Neural progenitor cell (in vitro differentiated cells): ENCODE measurements at regions not wholly inside any gene's neighbourhood (a gene's known extent, or its start where the extent isn't known, plus 50 kb on each side); places are given as distances from the start of the nearest gene placed in this dataset.

ENCODE experiments used
- DNase-seq: peaks from one replicate; pipeline ENCODE4 v3.0.0-alpha.2; 2016; ENCODE audit warnings: low spot score
- H2AFZ ChIP-seq: fragments of 200-600 bp; sonication (generic); replicated peaks from 2 replicates; pipeline ENCODE4 v1.6.1; 2016; ENCODE audit warnings: antibody characterized with exemption
- H3F3A ChIP-seq: fragments of 200-600 bp; sonication (generic); 2 replicates; pipeline ENCODE4 v1.6.1; 2016; ENCODE audit warnings: antibody characterized with exemption, low read depth
- H3K27ac ChIP-seq: fragments of 200-600 bp; sonication (generic); 2 replicates; pipeline ENCODE4 v1.5.1; 2016; ENCODE audit warnings: mild to moderate bottlenecking
- H3K27me3 ChIP-seq: fragments of 200-600 bp; sonication (generic); 2 replicates; pipeline ENCODE4 v1.6.1; 2016; ENCODE audit warnings: mild to moderate bottlenecking, moderate library complexity
- H3K36me3 ChIP-seq: fragments of 200-600 bp; sonication (generic); 2 replicates; pipeline ENCODE4 v1.5.1; 2016
- H3K4me1 ChIP-seq: fragments of 200-600 bp; sonication (generic); 2 replicates; pipeline ENCODE4 v1.6.1; 2016; ENCODE audit warnings: mixed run types
- H3K4me2 ChIP-seq: fragments of 200-600 bp; sonication (generic); 2 replicates; pipeline ENCODE4 v1.6.1; 2016
- H3K4me3 ChIP-seq: fragments of 200-600 bp; sonication (generic); 2 replicates; pipeline ENCODE4 v1.5.1; 2016
- H3K79me2 ChIP-seq: fragments of 200-600 bp; sonication (generic); 2 replicates; pipeline ENCODE4 v1.6.1; 2016; ENCODE audit warnings: low read depth
- H3K9ac ChIP-seq: fragments of 200-600 bp; sonication (generic); 2 replicates; pipeline ENCODE4 v1.6.1; 2016
- H3K9me3 ChIP-seq: fragments of 200-600 bp; sonication (generic); 2 replicates; pipeline ENCODE4 v1.5.1; 2016; ENCODE audit warnings: low read depth
- H4K20me1 ChIP-seq: fragments of 200-600 bp; sonication (generic); 2 replicates; pipeline ENCODE4 v1.6.1; 2016; ENCODE audit warnings: low read depth
- H3K27ac Mint-ChIP-seq: 3 replicates; pipeline ENCODE4 v1.8.0; 2021; ENCODE audit warnings: mixed read lengths
- H3K27me3 Mint-ChIP-seq: 2 replicates; pipeline ENCODE4 v1.8.0; 2022; ENCODE audit warnings: low read depth, mild to moderate bottlenecking, inconsistent platforms, moderate library complexity, mixed read lengths; ENCODE audit not compliant: insufficient read depth
- H3K36me3 Mint-ChIP-seq: 3 replicates; pipeline ENCODE4 v1.8.0; 2021; ENCODE audit warnings: mixed read lengths
- H3K4me1 Mint-ChIP-seq: 3 replicates; pipeline ENCODE4 v1.8.0; 2021; ENCODE audit warnings: mixed read lengths
- H3K4me3 Mint-ChIP-seq: 3 replicates; pipeline ENCODE4 v1.8.0; 2021; ENCODE audit warnings: mild to moderate bottlenecking, moderate library complexity, mixed read lengths
- H3K9me3 Mint-ChIP-seq: 3 replicates; pipeline ENCODE4 v1.8.0; 2020; ENCODE audit warnings: mixed read lengths
- EZH2 ChIP-seq: fragments of 200-600 bp; sonication (generic); IDR thresholded peaks from 2 replicates; pipeline ENCODE4 v1.6.1; 2017; ENCODE audit warnings: antibody characterized with exemption, mild to moderate bottlenecking, moderate library complexity
- EZH2phosphoT487 ChIP-seq: fragments of 200-600 bp; sonication (generic); IDR thresholded peaks from 2 replicates; pipeline ENCODE4 v1.6.1; 2017; ENCODE audit warnings: antibody characterized with exemption
- TF ChIP-seq, protein P1 (sequence below): fragments of 200-600 bp; sonication (generic); IDR thresholded peaks from 2 replicates; pipeline ENCODE4 v1.5.1; 2017; ENCODE audit warnings: antibody characterized with exemption, mild to moderate bottlenecking

DNA sequence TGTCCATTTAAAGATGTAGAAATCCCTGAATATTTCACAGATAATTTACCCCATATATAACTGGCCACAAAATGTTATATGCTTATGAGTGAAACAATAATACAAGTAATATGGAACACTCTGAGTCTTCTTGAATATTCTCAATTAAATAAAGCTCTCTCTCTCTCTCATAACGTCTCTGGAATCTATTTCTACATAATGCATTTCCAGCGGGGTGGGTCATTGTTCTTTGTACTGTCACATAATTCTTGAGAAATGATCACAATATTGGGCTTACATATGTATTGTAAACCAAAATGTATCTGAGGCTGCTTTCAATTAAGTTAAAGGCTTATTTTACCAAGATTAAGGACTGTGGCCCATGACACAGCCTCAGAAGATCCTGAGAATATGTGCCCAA lies 596.3 kb downstream of the FAT4 start:
- TF ChIP-seq EZH2, result no peak
- no peak for TF ChIP-seq EZH2phosphoT487
- TF ChIP-seq, protein P1, sequence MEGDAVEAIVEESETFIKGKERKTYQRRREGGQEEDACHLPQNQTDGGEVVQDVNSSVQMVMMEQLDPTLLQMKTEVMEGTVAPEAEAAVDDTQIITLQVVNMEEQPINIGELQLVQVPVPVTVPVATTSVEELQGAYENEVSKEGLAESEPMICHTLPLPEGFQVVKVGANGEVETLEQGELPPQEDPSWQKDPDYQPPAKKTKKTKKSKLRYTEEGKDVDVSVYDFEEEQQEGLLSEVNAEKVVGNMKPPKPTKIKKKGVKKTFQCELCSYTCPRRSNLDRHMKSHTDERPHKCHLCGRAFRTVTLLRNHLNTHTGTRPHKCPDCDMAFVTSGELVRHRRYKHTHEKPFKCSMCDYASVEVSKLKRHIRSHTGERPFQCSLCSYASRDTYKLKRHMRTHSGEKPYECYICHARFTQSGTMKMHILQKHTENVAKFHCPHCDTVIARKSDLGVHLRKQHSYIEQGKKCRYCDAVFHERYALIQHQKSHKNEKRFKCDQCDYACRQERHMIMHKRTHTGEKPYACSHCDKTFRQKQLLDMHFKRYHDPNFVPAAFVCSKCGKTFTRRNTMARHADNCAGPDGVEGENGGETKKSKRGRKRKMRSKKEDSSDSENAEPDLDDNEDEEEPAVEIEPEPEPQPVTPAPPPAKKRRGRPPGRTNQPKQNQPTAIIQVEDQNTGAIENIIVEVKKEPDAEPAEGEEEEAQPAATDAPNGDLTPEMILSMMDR, result no peak
- no peak for DNase-seq
- Histone ChIP-seq H3K27ac (no peak overlapping the region), H3K9me3 (no peaks in the 10 kb centered on the region), H3K4me3 (no peak overlapping the region), H3K4me1 (no peaks in the 10 kb centered on the region), H4K20me1 (no peaks in the 10 kb centered on the region), H3F3A (no peaks in the 10 kb centered on the region), H3K27me3 (no peaks in the 10 kb centered on the region), H3K9ac (no peak overlapping the region), H3K36me3 (no peaks in the 10 kb centered on the region), H3K4me2 (no peak overlapping the region), H2AFZ (no peak overlapping the region), H3K79me2 (no peaks in the 10 kb centered on the region)
- H3K36me3 Mint-ChIP-seq, result no peaks in the 10 kb centered on the region
- H3K4me3 Mint-ChIP-seq, result no peak overlapping the region
- H3K27ac Mint-ChIP-seq, result no peak overlapping the region
- peaks cover 2% of the 10 kb centered on the region for H3K27me3 Mint-ChIP-seq
- no peaks in the 10 kb centered on the region for H3K4me1 Mint-ChIP-seq
- H3K9me3 Mint-ChIP-seq, result no peaks in the 10 kb centered on the region

DNA sequence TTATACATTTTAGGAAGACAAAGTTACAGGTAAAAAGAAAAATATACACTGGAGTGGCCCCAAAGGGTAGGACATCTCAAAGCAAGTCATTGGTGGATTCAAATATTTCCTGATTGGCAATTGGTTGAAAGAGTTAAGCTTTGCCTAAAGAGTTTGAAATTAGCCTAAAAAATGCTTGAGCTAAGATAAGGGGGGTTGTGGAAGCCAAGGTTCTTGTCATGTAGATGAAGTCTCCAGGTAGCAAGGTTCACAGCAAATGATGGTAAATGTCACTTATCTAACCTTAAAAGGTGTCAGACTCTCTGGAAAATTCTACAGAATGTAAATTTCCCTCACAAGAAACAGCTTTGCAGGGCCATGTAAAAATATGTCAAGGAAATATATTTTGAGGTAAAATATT lies 596.7 kb downstream of the FAT4 start:
- H3K27ac Mint-ChIP-seq, result no peak overlapping the region
- DNase-seq, result no peak
- no peak overlapping the region for H3K4me3 Mint-ChIP-seq
- Histone ChIP-seq H3K4me2 (no peak overlapping the region), H3K79me2 (no peaks in the 10 kb centered on the region), H3K9me3 (no peaks in the 10 kb centered on the region), H4K20me1 (no peaks in the 10 kb centered on the region), H3K4me1 (no peaks in the 10 kb centered on the region), H3K27me3 (no peaks in the 10 kb centered on the region), H3K9ac (no peak overlapping the region), H3K36me3 (no peaks in the 10 kb centered on the region), H3K27ac (no peak overlapping the region), H3F3A (no peaks in the 10 kb centered on the region), H3K4me3 (no peak overlapping the region), H2AFZ (no peak overlapping the region)
- no peaks in the 10 kb centered on the region for H3K36me3 Mint-ChIP-seq
- H3K9me3 Mint-ChIP-seq, result no peaks in the 10 kb centered on the region
- TF ChIP-seq EZH2phosphoT487 (no peak), EZH2 (no peak)
- TF ChIP-seq, protein P1, result no peak
- H3K27me3 Mint-ChIP-seq, result peaks cover 2% of the 10 kb centered on the region
- H3K4me1 Mint-ChIP-seq, result no peaks in the 10 kb centered on the region

DNA sequence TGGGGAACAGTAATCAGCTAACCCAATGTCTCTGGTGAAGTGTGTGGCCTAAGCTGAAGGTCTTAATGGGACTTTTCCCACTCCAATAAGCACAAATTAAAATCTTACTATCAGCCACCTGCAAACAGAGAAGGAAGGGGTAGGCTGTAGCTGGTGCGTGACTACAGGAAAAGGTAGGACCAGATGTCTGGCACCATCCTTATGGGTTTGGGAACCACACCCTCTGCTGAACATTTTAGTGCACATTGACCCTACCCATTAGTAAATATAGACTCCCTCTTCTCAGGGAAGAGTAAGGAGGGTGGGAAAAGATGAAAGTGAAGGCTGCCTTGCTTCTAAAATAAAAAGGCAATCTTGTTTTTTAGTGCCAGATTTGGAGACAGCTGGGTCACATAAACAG lies 602.8 kb downstream of the FAT4 start:
- Mint-ChIP-seq H3K4me3 (no peak overlapping the region), H3K36me3 (no peaks in the 10 kb centered on the region), H3K9me3 (no peaks in the 10 kb centered on the region), H3K4me1 (no peaks in the 10 kb centered on the region), H3K27me3 (peaks cover 2% of the 10 kb centered on the region), H3K27ac (no peak overlapping the region)
- Histone ChIP-seq H2AFZ (no peak overlapping the region), H3K4me3 (no peak overlapping the region), H3K4me1 (no peaks in the 10 kb centered on the region), H3F3A (no peaks in the 10 kb centered on the region), H3K79me2 (no peaks in the 10 kb centered on the region), H3K27me3 (no peaks in the 10 kb centered on the region), H4K20me1 (no peaks in the 10 kb centered on the region), H3K9me3 (no peaks in the 10 kb centered on the region), H3K36me3 (no peaks in the 10 kb centered on the region), H3K9ac (no peak overlapping the region), H3K4me2 (no peak overlapping the region), H3K27ac (no peak overlapping the region)
- TF ChIP-seq EZH2, result no peak
- TF ChIP-seq, protein P1, result no peak
- no peak for TF ChIP-seq EZH2phosphoT487
- no peak for DNase-seq

DNA sequence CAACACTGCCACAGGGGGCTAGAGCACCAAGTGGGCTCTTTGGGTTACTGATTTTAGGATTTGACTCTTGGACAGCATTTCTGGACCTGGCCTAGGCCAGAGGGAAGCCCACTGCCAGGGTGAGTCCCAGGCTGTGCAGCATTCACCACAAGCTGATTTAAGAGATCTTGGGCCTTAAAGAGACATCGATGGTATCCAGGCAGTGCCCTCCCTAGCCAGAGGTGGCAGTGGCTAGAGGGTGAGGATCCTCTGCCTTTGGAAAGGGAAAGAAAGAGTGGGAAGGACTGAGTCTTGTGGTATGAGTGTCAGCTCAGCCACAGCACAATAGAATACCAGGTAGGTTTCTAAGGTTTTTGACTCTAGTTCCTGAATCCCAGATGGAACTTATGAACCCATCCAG lies 613.9 kb downstream of the FAT4 start:
- H3F3A ChIP-seq, result no peaks in the 10 kb centered on the region
- Mint-ChIP-seq H3K27ac (no peak overlapping the region), H3K27me3 (peaks cover 2% of the 10 kb centered on the region), H3K36me3 (no peaks in the 10 kb centered on the region), H3K4me1 (no peaks in the 10 kb centered on the region), H3K4me3 (no peak overlapping the region), H3K9me3 (no peaks in the 10 kb centered on the region)
- no peak for TF ChIP-seq EZH2
- TF ChIP-seq, protein P1, result no peak
- no peak for TF ChIP-seq EZH2phosphoT487
- no peak overlapping the region for H2AFZ ChIP-seq
- H3K9me3 ChIP-seq, result no peaks in the 10 kb centered on the region
- H3K4me1 ChIP-seq, result no peaks in the 10 kb centered on the region
- no peaks in the 10 kb centered on the region for H3K27me3 ChIP-seq
- H3K4me2 ChIP-seq, result no peak overlapping the region
- H3K79me2 ChIP-seq, result no peaks in the 10 kb centered on the region
- no peaks in the 10 kb centered on the region for H4K20me1 ChIP-seq
- no peak overlapping the region for H3K27ac ChIP-seq
- H3K36me3 ChIP-seq, result peaks cover 4% of the 10 kb centered on the region
- DNase-seq, result no peak
- no peak overlapping the region for H3K9ac ChIP-seq
- no peak overlapping the region for H3K4me3 ChIP-seq
